ENCODE measurements at regions not wholly inside any gene's neighbourhood (a gene's known extent, or its start where the extent isn't known, plus 50 kb on each side); places are given as distances from the start of the nearest gene placed in this dataset.

DNA sequence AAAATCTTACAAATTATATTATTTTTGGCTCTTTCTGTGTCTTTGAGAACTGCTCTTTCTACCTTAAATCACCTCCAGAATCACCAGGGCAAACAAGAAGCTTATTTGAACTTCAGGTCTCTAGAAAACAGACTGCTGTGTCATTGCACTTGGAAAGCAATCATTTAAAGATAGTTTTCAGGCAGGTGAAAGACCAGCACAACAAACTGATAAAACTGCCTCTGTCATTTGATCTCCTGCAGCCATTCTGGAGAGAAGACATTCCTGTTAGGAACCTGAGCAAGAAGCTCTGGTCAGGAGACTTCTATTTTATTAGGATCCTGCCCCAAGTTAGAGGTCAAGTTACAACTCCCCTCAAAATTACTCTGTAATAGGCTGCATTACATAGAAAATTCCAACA is 50.7 kb upstream of the AP4E1 start:
- H2BK120ac ChIP-seq (ENCODE audit: low read depth, low read length): no peak overlapping the region
- no peaks in the 10 kb centered on the region for H3K36me3 ChIP-seq (replicated peaks in 1 of 2; ENCODE audit: control insufficient read depth in 2 of 2, insufficient read depth in 2 of 2, low read length in 2 of 2)
- no peak overlapping the region for H3K27ac ChIP-seq (replicated peaks; ENCODE audit: low read length)
- peaks cover 0 to 2% (median 0%) of the 10 kb centered on the region in 3 experiments for H3K27me3 ChIP-seq (ENCODE audit: control insufficient read depth in 3 of 3, insufficient read depth in 3 of 3, low read depth in 1 of 3, low read length in 3 of 3)
- H2BK12ac ChIP-seq (ENCODE audit: low read length): no peak overlapping the region
- no peak overlapping the region for H4K8ac ChIP-seq (ENCODE audit: low read depth, low read length)
- H2AFZ ChIP-seq (ENCODE audit: low read length): peak overlapping the region; percentile 23
- H2BK5ac ChIP-seq (ENCODE audit: low read length): no peak overlapping the region
- H4K91ac ChIP-seq (ENCODE audit: low read depth, low read length, poor library complexity): no peak overlapping the region
- no peak overlapping the region for H3K4me2 ChIP-seq (ENCODE audit: insufficient read depth, low read length, poor library complexity, severe bottlenecking)
- H3K18ac ChIP-seq (ENCODE audit: low read length): no peak overlapping the region
- no peak overlapping the region for H3K23ac ChIP-seq (ENCODE audit: low read depth, low read length, poor library complexity)
- H3K79me1 ChIP-seq (ENCODE audit: low read depth, low read length): no peaks in the 10 kb centered on the region
- no peak overlapping the region for H2BK15ac ChIP-seq (ENCODE audit: low read length)
- H3K4me1 ChIP-seq (ENCODE audit: control insufficient read depth in 2 of 2, insufficient read depth in 1 of 2, low read depth in 1 of 2, low read length in 2 of 2): peaks cover 0 to 2% of the 10 kb centered on the region in 2 donors
- DNase-seq (ENCODE audit: low spot score): no peak
- no peak overlapping the region for H3K4ac ChIP-seq (ENCODE audit: low read length)
- no peak overlapping the region for H3K9ac ChIP-seq (ENCODE audit: low read depth, low read length, poor library complexity)
- H3K4me3 ChIP-seq (ENCODE audit: low read length in 2 of 2): no peak overlapping the region
- no peak overlapping the region for H3K14ac ChIP-seq (ENCODE audit: low read length)
- no peaks in the 10 kb centered on the region for H3K9me3 ChIP-seq (replicated peaks in 1 of 2; ENCODE audit: control insufficient read depth in 2 of 2, insufficient read depth in 1 of 2, low read depth in 1 of 2, low read length in 2 of 2)
- H2AK5ac ChIP-seq (ENCODE audit: low read depth, low read length): no peak overlapping the region

DNA sequence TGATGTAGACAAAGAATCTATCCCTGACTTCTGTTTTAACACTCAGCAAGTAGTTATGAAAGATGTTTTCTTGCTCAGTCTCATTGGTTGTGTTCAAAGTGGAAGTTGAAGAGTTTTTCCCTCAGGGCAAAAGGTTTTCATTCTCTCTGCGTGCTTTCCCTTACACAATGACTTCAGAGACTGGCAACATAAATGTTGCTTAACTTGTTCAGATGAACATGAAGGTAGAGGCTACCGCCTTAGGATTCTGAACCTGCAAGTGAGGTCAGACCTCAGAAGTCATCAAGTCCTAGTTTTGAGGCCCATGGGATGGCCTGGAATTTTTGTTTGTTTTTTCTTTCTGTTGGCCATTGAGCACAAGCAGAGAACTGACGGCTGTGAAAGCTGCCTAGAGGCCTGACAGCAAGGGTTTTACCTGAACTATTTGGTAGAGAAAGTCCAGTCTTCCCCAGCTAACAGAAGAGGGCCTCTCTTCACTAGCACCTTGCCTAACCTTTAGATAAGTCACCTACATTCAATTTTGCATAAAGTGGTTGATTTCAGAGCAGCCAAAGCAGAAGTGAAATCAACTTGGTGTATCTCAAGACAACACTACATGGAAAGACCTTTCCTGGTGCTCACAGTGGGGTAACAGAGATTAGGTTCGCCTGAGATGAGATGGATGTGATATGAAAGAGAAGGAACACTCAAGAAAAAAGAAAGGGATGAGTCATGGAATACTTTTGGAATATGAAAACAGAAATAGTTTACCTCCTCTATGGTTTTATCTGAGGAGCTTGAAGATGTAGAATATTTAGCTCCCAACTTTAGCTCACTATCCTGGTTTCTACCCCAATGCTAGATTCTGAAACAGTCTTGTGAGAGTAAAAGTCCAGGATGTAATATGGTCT is 53.6 kb upstream of the AP4E1 start:
- no peaks in the 10 kb centered on the region for H3K36me3 ChIP-seq (replicated peaks in 1 of 2; ENCODE audit: control insufficient read depth in 2 of 2, insufficient read depth in 2 of 2, low read length in 2 of 2)
- H3K18ac ChIP-seq (ENCODE audit: low read length): no peak overlapping the region
- no peak overlapping the region for H3K4me2 ChIP-seq (ENCODE audit: insufficient read depth, low read length, poor library complexity, severe bottlenecking)
- no peak overlapping the region for H2BK12ac ChIP-seq (ENCODE audit: low read length)
- H3K4ac ChIP-seq (ENCODE audit: low read length): no peak overlapping the region
- H3K79me1 ChIP-seq (ENCODE audit: low read depth, low read length): no peaks in the 10 kb centered on the region
- H2BK5ac ChIP-seq (ENCODE audit: low read length): no peak overlapping the region
- no peak overlapping the region for H4K91ac ChIP-seq (ENCODE audit: low read depth, low read length, poor library complexity)
- peaks cover 0 to 2% of the 10 kb centered on the region in 2 donors for H3K4me1 ChIP-seq (ENCODE audit: control insufficient read depth in 2 of 2, insufficient read depth in 1 of 2, low read depth in 1 of 2, low read length in 2 of 2)
- H4K8ac ChIP-seq (ENCODE audit: low read depth, low read length): no peak overlapping the region
- no peak overlapping the region for H3K27ac ChIP-seq (replicated peaks; ENCODE audit: low read length)
- H2AFZ ChIP-seq (ENCODE audit: low read length): no peak overlapping the region
- peaks cover 0 to 2% (median 0%) of the 10 kb centered on the region in 3 experiments for H3K27me3 ChIP-seq (ENCODE audit: control insufficient read depth in 3 of 3, insufficient read depth in 3 of 3, low read depth in 1 of 3, low read length in 3 of 3)
- H2AK5ac ChIP-seq (ENCODE audit: low read depth, low read length): no peak overlapping the region
- no CpG with 5 or more reads among the region's 4 CpGs for WGBS, 2 donors (ENCODE audit: extremely low coverage in 2 of 2, insufficient read length in 2 of 2, insufficient replicate concordance in 1 of 2)
- no peak for DNase-seq (ENCODE audit: low spot score)
- no peak overlapping the region for H3K23ac ChIP-seq (ENCODE audit: low read depth, low read length, poor library complexity)
- no peak overlapping the region for H2BK15ac ChIP-seq (ENCODE audit: low read length)
- no peak overlapping the region for H3K4me3 ChIP-seq (ENCODE audit: low read length in 2 of 2)
- H2BK120ac ChIP-seq (ENCODE audit: low read depth, low read length): no peak overlapping the region
- H3K9me3 ChIP-seq (replicated peaks in 1 of 2; ENCODE audit: control insufficient read depth in 2 of 2, insufficient read depth in 1 of 2, low read depth in 1 of 2, low read length in 2 of 2): no peaks in the 10 kb centered on the region
- H3K9ac ChIP-seq (ENCODE audit: low read depth, low read length, poor library complexity): no peak overlapping the region
- no peak overlapping the region for H3K14ac ChIP-seq (ENCODE audit: low read length)

- Histone ChIP-seq H3K9ac (ENCODE audit: low read depth, low read length, poor library complexity) (no peak overlapping the region), H3K79me1 (ENCODE audit: low read depth, low read length) (no peaks in the 10 kb centered on the region), H3K9me3 (replicated peaks in 1 of 2; ENCODE audit: control insufficient read depth in 2 of 2, insufficient read depth in 1 of 2, low read depth in 1 of 2, low read length in 2 of 2) (no peaks in the 10 kb centered on the region), H2AK5ac (ENCODE audit: low read depth, low read length) (no peak overlapping the region), H3K18ac (ENCODE audit: low read length) (no peak overlapping the region), H3K27ac (replicated peaks; ENCODE audit: low read length) (no peak overlapping the region), H3K23ac (ENCODE audit: low read depth, low read length, poor library complexity) (no peak overlapping the region), H2BK5ac (ENCODE audit: low read length) (no peak overlapping the region), H3K4me3 (ENCODE audit: low read length in 2 of 2) (no peak overlapping the region), H3K36me3 (replicated peaks in 1 of 2; ENCODE audit: control insufficient read depth in 2 of 2, insufficient read depth in 2 of 2, low read length in 2 of 2) (no peaks in the 10 kb centered on the region), H3K4ac (ENCODE audit: low read length) (no peak overlapping the region), H2BK12ac (ENCODE audit: low read length) (no peak overlapping the region), H4K91ac (ENCODE audit: low read depth, low read length, poor library complexity) (no peak overlapping the region), H3K27me3 (ENCODE audit: control insufficient read depth in 3 of 3, insufficient read depth in 3 of 3, low read depth in 1 of 3, low read length in 3 of 3) (no peaks in the 10 kb centered on the region), H3K4me2 (ENCODE audit: insufficient read depth, low read length, poor library complexity, severe bottlenecking) (no peak overlapping the region), H2BK15ac (ENCODE audit: low read length) (no peak overlapping the region), H3K4me1 (ENCODE audit: control insufficient read depth in 2 of 2, insufficient read depth in 1 of 2, low read depth in 1 of 2, low read length in 2 of 2) (no peaks in the 10 kb centered on the region), H2BK120ac (ENCODE audit: low read depth, low read length) (no peak overlapping the region), H2AFZ (ENCODE audit: low read length) (no peak overlapping the region), H3K14ac (ENCODE audit: low read length) (no peak overlapping the region), H4K8ac (ENCODE audit: low read depth, low read length) (no peak overlapping the region)
- DNase-seq (ENCODE audit: low spot score): no peak
- WGBS, 2 donors (ENCODE audit: extremely low coverage in 2 of 2, insufficient read length in 2 of 2, insufficient replicate concordance in 1 of 2): no CpG with 5 or more reads among the region's 1 CpG
Observed at GRCh38 chr15:50850003-50850402, 58.5 kb upstream of the AP4E1 start.

- Histone ChIP-seq H3K18ac (ENCODE audit: low read length) (no peak overlapping the region), H4K8ac (ENCODE audit: low read depth, low read length) (no peak overlapping the region), H3K27me3 (ENCODE audit: control insufficient read depth in 3 of 3, insufficient read depth in 3 of 3, low read depth in 1 of 3, low read length in 3 of 3) (no peaks in the 10 kb centered on the region), H2AFZ (ENCODE audit: low read length) (no peak overlapping the region), H3K4me2 (ENCODE audit: insufficient read depth, low read length, poor library complexity, severe bottlenecking) (no peak overlapping the region), H3K27ac (replicated peaks; ENCODE audit: low read length) (no peak overlapping the region), H3K14ac (ENCODE audit: low read length) (no peak overlapping the region), H3K9me3 (replicated peaks in 1 of 2; ENCODE audit: control insufficient read depth in 2 of 2, insufficient read depth in 1 of 2, low read depth in 1 of 2, low read length in 2 of 2) (no peaks in the 10 kb centered on the region), H4K91ac (ENCODE audit: low read depth, low read length, poor library complexity) (no peak overlapping the region), H2BK5ac (ENCODE audit: low read length) (no peak overlapping the region), H2BK15ac (ENCODE audit: low read length) (no peak overlapping the region), H3K4ac (ENCODE audit: low read length) (no peak overlapping the region), H3K36me3 (replicated peaks in 1 of 2; ENCODE audit: control insufficient read depth in 2 of 2, insufficient read depth in 2 of 2, low read length in 2 of 2) (no peaks in the 10 kb centered on the region), H3K79me1 (ENCODE audit: low read depth, low read length) (no peaks in the 10 kb centered on the region), H3K9ac (ENCODE audit: low read depth, low read length, poor library complexity) (no peak overlapping the region), H3K23ac (ENCODE audit: low read depth, low read length, poor library complexity) (no peak overlapping the region), H2BK120ac (ENCODE audit: low read depth, low read length) (no peak overlapping the region), H3K4me1 (ENCODE audit: control insufficient read depth in 2 of 2, insufficient read depth in 1 of 2, low read depth in 1 of 2, low read length in 2 of 2) (no peaks in the 10 kb centered on the region), H2AK5ac (ENCODE audit: low read depth, low read length) (no peak overlapping the region), H2BK12ac (ENCODE audit: low read length) (no peak overlapping the region), H3K4me3 (ENCODE audit: low read length in 2 of 2) (no peak overlapping the region)
- DNase-seq (ENCODE audit: low spot score): no peak
Observed at GRCh38 chr15:50848349-50848748, 60.1 kb upstream of the AP4E1 start.
